MM.1S (cell line): ENCODE measurements at regions not wholly inside any gene's neighbourhood (a gene's known extent, or its start where the extent isn't known, plus 50 kb on each side); places are given as distances from the start of the nearest gene placed in this dataset.

Source experiments
- DNase-seq: peaks from one replicate; pipeline ENCODE4 v3.0.0-alpha.2; 2015
- H2AFZ ChIP-seq: fragments of 300-600 bp; sonication (generic); 2 replicates; pipeline ENCODE4 v1.6.0; 2016; ENCODE audit warnings: antibody characterized with exemption, low read length
- H3F3A ChIP-seq: fragments of 300-600 bp; sonication (generic); 2 replicates; pipeline ENCODE4 v1.6.1; 2016; ENCODE audit warnings: mild to moderate bottlenecking, antibody characterized with exemption, low read length, moderate library complexity, mixed read lengths; ENCODE audit not compliant: insufficient read depth
- H3K27ac ChIP-seq: fragments of 300-600 bp; sonication (generic); 2 replicates; pipeline ENCODE4 v1.5.1; 2016; ENCODE audit warnings: mild to moderate bottlenecking, low read length
- H3K27me3 ChIP-seq: fragments of 300-600 bp; sonication (generic); replicated peaks from 2 replicates; pipeline ENCODE4 v1.6.0; 2016; ENCODE audit warnings: low read length; ENCODE audit not compliant: insufficient read depth
- H3K36me3 ChIP-seq: fragments of 300-600 bp; sonication (generic); replicated peaks from 2 replicates; pipeline ENCODE4 v1.6.1; 2016; ENCODE audit warnings: mild to moderate bottlenecking, low read length, mixed read lengths; ENCODE audit not compliant: insufficient read depth
- H3K4me1 ChIP-seq: fragments of 300-600 bp; sonication (generic); 2 replicates; pipeline ENCODE4 v1.6.1; 2016; ENCODE audit warnings: low read length, mixed read lengths
- H3K4me2 ChIP-seq: fragments of 300-600 bp; sonication (generic); 2 replicates; pipeline ENCODE4 v1.6.0; 2016; ENCODE audit warnings: low read depth, low read length
- H3K4me3 ChIP-seq: fragments of 300-600 bp; sonication (generic); 2 replicates; pipeline ENCODE4 v1.5.1; 2016; ENCODE audit warnings: low read length, mixed read lengths
- H3K79me2 ChIP-seq: fragments of 300-600 bp; sonication (generic); 2 replicates; pipeline ENCODE4 v1.6.1; 2016; ENCODE audit warnings: mixed run types, low read length, mixed read lengths
- H3K9ac ChIP-seq: fragments of 300-600 bp; sonication (generic); 2 replicates; pipeline ENCODE4 v1.6.1; 2016; ENCODE audit warnings: low read length, mixed read lengths
- H3K9me2 ChIP-seq: fragments of 300-600 bp; sonication (generic); replicated peaks from 2 replicates; pipeline ENCODE4 v1.6.1; 2016; ENCODE audit warnings: mild to moderate bottlenecking, low read length, mixed read lengths; ENCODE audit not compliant: insufficient read depth
- H3K9me3 ChIP-seq: fragments of 300-600 bp; sonication (generic); replicated peaks from 2 replicates; pipeline ENCODE4 v1.6.1; 2016; ENCODE audit warnings: mild to moderate bottlenecking, low read length, mixed read lengths; ENCODE audit not compliant: insufficient read depth
- H4K20me1 ChIP-seq: fragments of 300-600 bp; sonication (generic); 2 replicates; pipeline ENCODE4 v1.6.1; 2016; ENCODE audit warnings: mild to moderate bottlenecking, low read length, moderate library complexity, mixed read lengths; ENCODE audit not compliant: insufficient read depth
- CTCF ChIP-seq: fragments of 300-600 bp; sonication (generic); IDR thresholded peaks from 2 replicates; pipeline ENCODE4 v1.5.1; 2016; ENCODE audit warnings: antibody characterized with exemption, low read length, mixed read lengths
- EZH2 ChIP-seq: fragments of 300-600 bp; sonication (generic); optimal IDR thresholded peaks from 2 replicates; pipeline ENCODE3; 2017; ENCODE audit warnings: low read depth, mild to moderate bottlenecking, antibody characterized with exemption, low read length, mixed read lengths
- EZH2phosphoT487 ChIP-seq: fragments of 300-600 bp; sonication (generic); IDR thresholded peaks from 2 replicates; pipeline ENCODE4 v1.6.1; 2018; ENCODE audit warnings: antibody characterized with exemption, low read length

- Histone ChIP-seq H3K9me3 (no peaks in the 10 kb centered on the region), H3K4me2 (no peak overlapping the region), H3K27ac (no peak overlapping the region), H3F3A (no peaks in the 10 kb centered on the region), H3K4me1 (no peaks in the 10 kb centered on the region), H3K27me3 (no peaks in the 10 kb centered on the region), H3K4me3 (no peak overlapping the region), H4K20me1 (no peaks in the 10 kb centered on the region), H3K36me3 (no peaks in the 10 kb centered on the region), H3K9ac (no peak overlapping the region), H3K9me2 (no peaks in the 10 kb centered on the region), H2AFZ (no peak overlapping the region), H3K79me2 (no peaks in the 10 kb centered on the region)
- no peak for DNase-seq
- TF ChIP-seq CTCF (no peak), EZH2phosphoT487 (no peak), EZH2 (no peak)
Observed at GRCh38 chr2:5976531-5977065, 284.4 kb downstream of the SOX11 start.

DNA sequence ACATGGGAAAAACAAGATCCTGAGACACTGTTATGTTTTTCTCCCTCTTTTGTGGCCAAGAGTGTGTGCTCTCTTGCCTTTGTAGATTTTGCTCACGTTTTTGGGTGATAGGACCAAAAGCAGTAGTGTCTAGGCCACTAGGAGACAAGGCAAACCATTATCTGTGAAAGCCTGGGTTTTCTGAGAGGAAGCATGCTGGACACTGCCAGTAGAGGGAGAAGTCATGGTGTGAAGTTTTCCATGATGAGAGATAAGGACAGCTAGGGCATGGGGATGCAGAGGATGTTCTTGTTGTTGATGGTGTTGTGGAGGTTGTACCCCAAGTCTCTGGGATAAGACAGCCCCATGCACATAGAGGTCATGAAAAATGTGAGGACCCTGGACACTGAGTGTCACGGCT, 285.3 kb downstream of the SOX11 start:
- H4K20me1 ChIP-seq: no peaks in the 10 kb centered on the region
- no peaks in the 10 kb centered on the region for H3K36me3 ChIP-seq
- no peaks in the 10 kb centered on the region for H3K9me3 ChIP-seq
- no peak overlapping the region for H3K9ac ChIP-seq
- H2AFZ ChIP-seq: no peak overlapping the region
- H3K4me1 ChIP-seq: no peaks in the 10 kb centered on the region
- no peaks in the 10 kb centered on the region for H3K27me3 ChIP-seq
- no peaks in the 10 kb centered on the region for H3F3A ChIP-seq
- H3K4me3 ChIP-seq: no peak overlapping the region
- H3K9me2 ChIP-seq: no peaks in the 10 kb centered on the region
- H3K4me2 ChIP-seq: no peak overlapping the region
- TF ChIP-seq EZH2: no peak
- TF ChIP-seq CTCF: no peak
- TF ChIP-seq EZH2phosphoT487: no peak
- DNase-seq: no peak
- no peak overlapping the region for H3K27ac ChIP-seq
- no peaks in the 10 kb centered on the region for H3K79me2 ChIP-seq

GRCh38 chr2:5978131-5978751, 286.1 kb downstream of the SOX11 start:
- no peaks in the 10 kb centered on the region for H3K27me3 ChIP-seq
- H3K4me2 ChIP-seq: no peak overlapping the region
- H3K4me3 ChIP-seq: no peak overlapping the region
- H3K9me2 ChIP-seq: no peaks in the 10 kb centered on the region
- H3K36me3 ChIP-seq: no peaks in the 10 kb centered on the region
- no peaks in the 10 kb centered on the region for H3K79me2 ChIP-seq
- no peak for DNase-seq
- H3K27ac ChIP-seq: no peak overlapping the region
- H2AFZ ChIP-seq: no peak overlapping the region
- H3K9me3 ChIP-seq: no peaks in the 10 kb centered on the region
- no peak for TF ChIP-seq EZH2
- TF ChIP-seq CTCF: no peak
- no peak for TF ChIP-seq EZH2phosphoT487
- H3K4me1 ChIP-seq: no peaks in the 10 kb centered on the region
- no peaks in the 10 kb centered on the region for H4K20me1 ChIP-seq
- no peak overlapping the region for H3K9ac ChIP-seq
- H3F3A ChIP-seq: no peaks in the 10 kb centered on the region
